Dermis microvascular lymphatic vessel endothelial cell (primary cell): ENCODE measurements at regions not wholly inside any gene's neighbourhood (a gene's known extent, or its start where the extent isn't known, plus 50 kb on each side); places are given as distances from the start of the nearest gene placed in this dataset.
"Not testable (repeated sequence)": the region's sequence is repeated elsewhere in the genome, so short reads cannot be mapped to it uniquely, and the experiment has no call there.

Experiments used
- DNase-seq, 2 donors: peaks; one replicate each; pipeline versions ENCODE4 v3.0.0 to v3.0.0-alpha.2; 2010; ENCODE audit warnings: low read depth in 2 of 2

DNA sequence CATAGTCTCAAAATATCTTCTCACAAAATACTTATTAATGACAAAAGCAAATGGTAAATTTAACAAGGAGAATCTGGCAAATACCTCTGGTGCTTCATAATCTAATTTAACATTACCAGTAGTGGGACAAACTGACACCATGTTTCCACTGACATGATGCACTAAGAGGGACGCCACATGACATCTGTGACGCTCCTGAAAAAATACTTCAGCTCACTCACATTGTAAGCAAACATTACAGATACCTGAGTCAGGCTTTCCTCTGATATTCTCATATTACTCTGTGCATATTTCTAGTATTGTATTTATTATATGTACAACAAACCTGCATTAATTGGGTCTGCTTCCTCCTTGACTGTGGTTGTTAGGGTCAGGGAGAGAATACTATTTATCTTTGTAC lies 56.7 kb upstream of the OSMR start:
- DNase-seq, result no peak

DNA sequence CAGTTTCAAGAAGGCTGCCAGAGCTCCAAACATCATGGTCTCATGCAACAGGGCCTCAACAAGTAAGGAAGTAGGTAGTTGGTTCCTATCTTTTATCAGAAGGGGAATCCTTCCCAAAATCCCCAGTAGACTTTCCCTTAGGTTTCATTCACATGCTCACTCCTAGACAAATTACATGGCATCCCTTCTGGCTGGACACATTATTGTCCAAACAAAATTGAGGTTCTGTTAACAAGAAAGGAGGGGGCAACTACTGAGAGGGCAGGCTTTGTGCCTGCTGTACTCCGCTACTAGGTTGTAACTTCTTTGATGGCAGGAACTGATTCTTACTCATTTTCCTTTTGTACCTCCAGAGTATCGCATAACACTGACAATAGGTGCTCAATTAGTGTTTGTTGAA lies 56.0 kb upstream of the OSMR start:
- DNase-seq, result peak in 1 of 2 donors; percentile 15

DNA sequence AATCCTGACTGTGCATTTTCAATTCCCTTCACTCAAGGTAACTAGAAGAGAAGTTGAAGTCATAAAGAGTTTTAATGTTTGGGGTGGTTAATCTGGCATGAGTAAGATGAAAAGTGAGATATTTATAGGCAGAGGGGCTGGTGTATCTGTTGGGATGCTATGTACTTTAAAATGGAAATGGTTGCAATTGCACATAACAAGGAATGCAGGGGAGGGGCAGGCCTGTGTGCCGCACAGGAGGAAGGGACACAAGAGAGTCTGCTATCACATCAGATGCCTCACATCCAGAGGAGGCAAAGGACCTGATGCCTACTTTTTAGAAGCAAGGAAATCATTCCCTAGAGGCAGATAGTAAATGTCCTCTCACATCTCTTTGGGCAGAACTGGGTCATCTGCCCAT lies 55.5 kb upstream of the OSMR start:
- DNase-seq, result no peak

DNA sequence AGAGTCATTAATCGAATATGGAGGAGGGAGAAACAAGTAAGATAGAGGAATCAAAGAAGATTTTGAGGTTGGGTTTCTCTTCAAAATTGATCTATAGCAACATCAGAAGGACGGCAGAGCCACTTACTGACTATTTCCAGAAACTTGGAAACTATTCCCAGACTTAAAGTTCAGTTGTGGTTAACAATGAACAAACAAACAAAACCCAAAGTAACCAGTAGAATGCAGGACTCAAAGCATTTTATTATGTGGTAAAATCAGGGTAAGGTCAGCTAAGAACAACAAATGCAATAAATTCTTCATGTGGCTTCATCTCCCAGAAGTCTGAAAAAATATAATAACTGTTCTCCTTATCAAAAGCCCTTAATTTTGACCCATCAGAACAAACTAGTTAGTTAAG lies 54.9 kb upstream of the OSMR start:
- DNase-seq, result no peak

DNA sequence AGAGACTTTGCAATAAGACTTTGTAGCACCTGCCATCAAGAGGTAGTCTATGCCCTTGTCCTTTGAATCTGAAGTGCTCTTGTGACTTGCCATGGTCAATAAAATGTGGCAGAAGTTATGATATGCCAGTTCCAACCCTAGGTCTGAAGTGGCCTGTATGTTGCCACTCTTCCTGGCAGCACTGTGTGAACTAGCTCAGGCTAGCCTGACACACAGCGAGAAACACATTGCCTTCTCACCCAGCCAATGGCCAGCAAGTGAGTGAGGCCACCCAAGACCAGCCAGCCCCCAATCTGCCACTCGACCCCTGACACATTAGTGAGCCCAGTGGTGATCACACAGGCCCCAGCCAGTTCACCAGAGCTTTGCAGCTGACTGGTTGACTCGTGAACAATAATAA lies 52.7 kb upstream of the OSMR start:
- no peak for DNase-seq

DNA sequence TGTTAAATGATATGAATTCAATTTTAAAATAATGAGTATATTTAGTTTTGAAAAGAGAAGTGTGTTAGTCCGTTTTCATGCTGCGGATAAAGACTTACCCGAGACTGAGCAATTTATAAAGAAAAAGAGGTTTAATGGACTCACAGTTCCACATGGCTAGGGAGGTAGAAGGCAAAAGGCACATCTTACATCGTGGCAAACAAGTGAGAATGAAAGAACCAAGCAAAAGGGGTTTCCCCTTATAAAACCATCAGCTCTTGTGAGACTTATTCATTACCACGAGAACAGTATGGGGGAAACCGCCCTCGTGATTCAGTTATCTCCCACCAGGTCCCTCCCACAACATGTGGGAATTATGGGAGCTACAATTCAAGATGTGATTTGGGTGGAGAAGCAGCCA lies 51.8 kb upstream of the OSMR start:
- not testable (repeated sequence) for DNase-seq

DNA sequence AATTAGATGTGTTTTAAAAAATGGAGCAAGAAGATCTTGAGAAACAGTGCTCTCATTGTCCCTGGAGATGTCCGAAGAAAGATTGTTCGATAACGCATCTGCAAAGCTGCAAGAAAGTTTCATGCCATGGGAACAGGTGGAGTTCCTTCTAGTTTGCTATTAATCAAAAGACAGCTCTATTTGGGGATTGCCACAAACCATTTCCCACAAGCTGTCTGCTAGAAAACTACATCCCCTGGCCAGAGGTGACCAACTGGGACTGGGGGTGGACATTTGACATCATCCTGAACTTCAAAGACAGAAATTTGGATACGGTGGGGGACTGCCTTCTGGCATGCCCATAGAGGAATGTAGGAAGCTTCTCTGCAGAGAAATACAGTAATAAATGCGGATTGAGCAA lies 50.8 kb upstream of the OSMR start:
- DNase-seq, result no peak

DNA sequence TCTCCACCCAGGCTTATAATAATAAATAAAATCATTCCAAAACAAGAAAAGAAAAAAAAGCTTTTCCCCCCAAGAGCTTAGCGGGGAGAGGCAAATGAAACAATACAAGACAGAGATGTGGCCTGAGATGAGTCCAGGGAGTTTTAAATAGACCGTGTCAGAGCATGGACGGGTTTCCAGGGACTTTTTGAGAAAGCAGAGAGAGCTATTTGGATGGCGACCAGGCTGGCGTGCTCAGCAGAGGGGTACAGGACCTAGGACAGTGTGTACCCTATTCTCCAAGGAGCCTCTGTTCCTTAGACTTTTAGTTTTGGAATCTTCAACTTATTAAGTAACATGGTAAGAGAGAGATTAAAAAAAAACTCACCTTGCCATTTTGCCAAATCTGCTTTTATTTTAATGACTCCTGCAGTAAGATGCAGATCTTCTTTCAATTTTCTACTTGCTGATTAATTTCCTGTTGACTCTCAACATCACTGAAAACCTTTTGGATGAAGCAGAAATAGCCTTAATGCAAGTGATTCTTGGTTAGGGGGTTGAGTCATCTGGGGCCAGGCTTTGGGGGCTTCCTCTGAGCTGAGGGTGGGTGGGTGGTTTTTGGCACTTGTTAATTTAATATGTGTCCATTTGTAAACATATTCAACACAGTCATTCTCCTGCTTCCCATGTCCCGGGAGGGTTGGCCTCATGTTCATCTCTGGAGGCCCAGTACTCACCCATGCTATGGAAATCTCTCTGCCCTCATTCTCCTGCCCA lies 49.6 kb upstream of the OSMR start:
- peak in 1 of 2 donors; percentile 78 for DNase-seq
